HCT116 (cell line): ENCODE measurements at regions not wholly inside any gene's neighbourhood (a gene's known extent, or its start where the extent isn't known, plus 50 kb on each side); places are given as distances from the start of the nearest gene placed in this dataset.

Experiments
- ATAC-seq: fragments of 200-7000 bp; cut with Tn5 transposase; 2 replicates; pipeline ENCODE4 v1.9.1; 2020; ENCODE audit warnings: mild to moderate bottlenecking, moderate library complexity
- BruUV-seq: library from RNA; stranded (reverse); fragments of 400-500 nt; replicated peaks from 2 replicates; lab custom pipeline; 2021; lab: Mats Ljungman, UMichigan
- CTCF ChIA-PET: fragments of 300-600 bp; sonication (Branson Sonifier 250); formaldehyde crosslinking; loops from one replicate; lab custom pipeline; 2021; ENCODE audit warnings: antibody characterized with exemption; lab: Charles Lee
- POLR2A ChIA-PET: fragments of 300-600, 350-600 bp; sonication (Branson Sonifier 250); formaldehyde crosslinking; loops from one replicate; lab custom pipeline; 2021; ENCODE audit warnings: antibody characterized with exemption; lab: Charles Lee
- RAD21 ChIA-PET, 2 experiments: fragments of 300-600 bp; sonication (Branson Sonifier 250); formaldehyde crosslinking; loops; one replicate each; lab custom pipeline; 2023; ENCODE audit warnings: low total read pairs in 2 of 2; ENCODE audit not compliant: uncharacterized antibody in 2 of 2, unreplicated experiment in 2 of 2, low non-redundant PET in 1 of 2; lab: Charles Lee
- DNase-seq: peaks from one replicate; pipeline ENCODE4 v3.0.0-alpha.2; 2010; ENCODE audit warnings: low read depth, low spot score
- H2AFZ ChIP-seq: fragments of 200-600 bp; shearing (Covaris generic), sonication (generic); 2 replicates; pipeline ENCODE4 v1.6.1; 2017; ENCODE audit warnings: low read depth, mixed run types, mixed read lengths, antibody characterized with exemption, low read length; ENCODE audit not compliant: poor library complexity, severe bottlenecking
- H3K27ac ChIP-seq: 2 replicates; pipeline ENCODE4 v1.5.1; 2012; ENCODE audit warnings: low read depth, low read length
- H3K27me3 ChIP-seq: fragments of 200-600 bp; sonication (generic); 2 replicates; pipeline ENCODE4 v1.6.1; 2016; ENCODE audit warnings: mixed run types, low read length, mixed read lengths; ENCODE audit not compliant: insufficient read depth
- H3K36me3 ChIP-seq, 2 experiments: fragments of 200-500 bp in 1 of 2; fragments of 200-600 bp in 1 of 2; sonication (Bioruptor generic) in 1 of 2; sonication (generic) in 1 of 2; 2 replicates each; pipeline versions ENCODE4 v1.5.1 to v1.6.1; 2014 to 2016; ENCODE audit warnings: low read length in 2 of 2, inconsistent platforms in 1 of 2, mixed read lengths in 1 of 2, mixed run types in 1 of 2; ENCODE audit not compliant: insufficient read depth in 2 of 2, control insufficient read depth in 1 of 2
- H3K4me1 ChIP-seq, 2 experiments: fragments of 200-600 bp in 1 of 2; sonication (generic) in 1 of 2; 2 replicates each; pipeline versions ENCODE4 v1.5.1 to v1.6.1; 2012 to 2017; ENCODE audit warnings: low read length in 2 of 2, inconsistent platforms in 1 of 2, mild to moderate bottlenecking in 1 of 2, mixed read lengths in 1 of 2, mixed run types in 1 of 2, moderate library complexity in 1 of 2; ENCODE audit not compliant: insufficient read depth in 2 of 2, control insufficient read depth in 1 of 2
- H3K4me2 ChIP-seq: fragments of 200-600 bp; sonication (generic); 2 replicates; pipeline ENCODE4 v1.6.1; 2017; ENCODE audit warnings: mixed run types, low read length, mixed read lengths
- H3K4me3 ChIP-seq, 2 experiments: fragments of 200-600 bp in 1 of 2; sonication (generic) in 1 of 2; replicated peaks in 1 of 2; 2 replicates each; pipeline ENCODE4 v1.5.1; 2011 to 2016; ENCODE audit warnings: low read length in 2 of 2, control low read depth in 1 of 2, low read depth in 1 of 2, mild to moderate bottlenecking in 1 of 2, mixed read lengths in 1 of 2, mixed run types in 1 of 2
- H3K79me2 ChIP-seq: fragments of 200-600 bp; sonication (generic); 2 replicates; pipeline ENCODE4 v1.6.1; 2017; ENCODE audit warnings: mild to moderate bottlenecking, mixed run types, low read length, moderate library complexity, mixed read lengths; ENCODE audit not compliant: insufficient read depth
- H3K9ac ChIP-seq: fragments of 200-600 bp; sonication (generic); 2 replicates; pipeline ENCODE4 v1.6.1; 2016; ENCODE audit warnings: low read length, mixed read lengths
- H3K9me2 ChIP-seq: fragments of 200-600 bp; sonication (generic), shearing (Covaris generic); 2 replicates; pipeline ENCODE4 v1.6.1; 2017; ENCODE audit warnings: mixed run types, mild to moderate bottlenecking, moderate library complexity; ENCODE audit not compliant: insufficient read depth
- H3K9me3 ChIP-seq, 2 experiments: fragments of 200-500 bp in 1 of 2; fragments of 200-600 bp in 1 of 2; sonication (Bioruptor generic) in 1 of 2; sonication (generic) in 1 of 2; 2 replicates each; pipeline ENCODE4 v1.6.1; 2014 to 2017; ENCODE audit warnings: low read length in 2 of 2, mixed read lengths in 2 of 2, inconsistent platforms in 1 of 2, low read depth in 1 of 2, mild to moderate bottlenecking in 1 of 2, mixed run types in 1 of 2, moderate library complexity in 1 of 2; ENCODE audit not compliant: control insufficient read depth in 1 of 2, insufficient read depth in 1 of 2
- H4K20me1 ChIP-seq: fragments of 200-600 bp; sonication (generic), shearing (Covaris generic); 2 replicates; pipeline ENCODE4 v1.6.1; 2017; ENCODE audit warnings: mixed run types, mild to moderate bottlenecking, moderate library complexity; ENCODE audit not compliant: insufficient read depth
- CEBPB ChIP-seq: IDR thresholded peaks from 2 replicates; pipeline ENCODE4 v1.6.1; 2012; ENCODE audit warnings: low read depth
- ELF1 ChIP-seq: IDR thresholded peaks from 2 replicates; pipeline ENCODE4 v1.6.1; 2012; ENCODE audit warnings: low read depth, borderline replicate concordance
- FOSL1 ChIP-seq: IDR thresholded peaks from 2 replicates; pipeline ENCODE4 v1.6.1; 2012; ENCODE audit warnings: low read depth
- JUND ChIP-seq: IDR thresholded peaks from 2 replicates; pipeline ENCODE4 v1.6.1; 2012
- POLR2A ChIP-seq: IDR thresholded peaks from 2 replicates; pipeline ENCODE4 v1.7.0; 2011; ENCODE audit warnings: borderline replicate concordance; ENCODE audit not compliant: insufficient read depth, insufficient read length; ENCODE audit errors: extremely low read depth
- POLR2AphosphoS5 ChIP-seq: IDR thresholded peaks from 2 replicates; pipeline ENCODE4 v1.6.1; 2011; ENCODE audit warnings: mild to moderate bottlenecking, low read depth, low read length, moderate library complexity
- SIN3A ChIP-seq: IDR thresholded peaks from 2 replicates; pipeline ENCODE4 v1.6.1; 2012; ENCODE audit warnings: low read depth
- ZBTB33 ChIP-seq: IDR thresholded peaks from 2 replicates; pipeline ENCODE4 v1.6.1; 2011; ENCODE audit warnings: mild to moderate bottlenecking, low read length, moderate library complexity; ENCODE audit not compliant: insufficient replicate concordance; ENCODE audit errors: extremely low read depth
- intact Hi-C: fragments of 100-400 bp; cut with micrococcal nuclease; formaldehyde crosslinking; loops from 2 replicates; pipeline ENCODE4 v1.10.0; 2022
- TF ChIP-seq, protein P1 (sequence below): IDR thresholded peaks from 2 replicates; pipeline ENCODE4 v1.6.1; 2012
- TF ChIP-seq, protein P2 (sequence below): IDR thresholded peaks from 2 replicates; pipeline ENCODE4 v1.6.1; 2012
- TF ChIP-seq, protein P3 (sequence below): IDR thresholded peaks from 2 replicates; pipeline ENCODE4 v1.6.1; 2012; ENCODE audit warnings: low read depth

GRCh38 chr3:139132976-139133375, 88.3 kb upstream of the PRR23C start:
- ATAC-seq, result no peak
- no peaks in the 10 kb centered on the region for H3K4me1 ChIP-seq
- CTCF ChIA-PET, result no interaction called here
- H3K36me3 ChIP-seq, result no peaks in the 10 kb centered on the region
- TF ChIP-seq SIN3A, result no peak
- TF ChIP-seq, protein P1, sequence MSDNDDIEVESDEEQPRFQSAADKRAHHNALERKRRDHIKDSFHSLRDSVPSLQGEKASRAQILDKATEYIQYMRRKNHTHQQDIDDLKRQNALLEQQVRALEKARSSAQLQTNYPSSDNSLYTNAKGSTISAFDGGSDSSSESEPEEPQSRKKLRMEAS, result no peak
- no peak for TF ChIP-seq CEBPB
- TF ChIP-seq POLR2AphosphoS5, result no peak
- no peak for TF ChIP-seq ELF1
- no peak for TF ChIP-seq JUND
- TF ChIP-seq, protein P2, sequence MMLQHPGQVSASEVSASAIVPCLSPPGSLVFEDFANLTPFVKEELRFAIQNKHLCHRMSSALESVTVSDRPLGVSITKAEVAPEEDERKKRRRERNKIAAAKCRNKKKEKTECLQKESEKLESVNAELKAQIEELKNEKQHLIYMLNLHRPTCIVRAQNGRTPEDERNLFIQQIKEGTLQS, result no peak
- no peak for TF ChIP-seq FOSL1
- TF ChIP-seq, protein P3, sequence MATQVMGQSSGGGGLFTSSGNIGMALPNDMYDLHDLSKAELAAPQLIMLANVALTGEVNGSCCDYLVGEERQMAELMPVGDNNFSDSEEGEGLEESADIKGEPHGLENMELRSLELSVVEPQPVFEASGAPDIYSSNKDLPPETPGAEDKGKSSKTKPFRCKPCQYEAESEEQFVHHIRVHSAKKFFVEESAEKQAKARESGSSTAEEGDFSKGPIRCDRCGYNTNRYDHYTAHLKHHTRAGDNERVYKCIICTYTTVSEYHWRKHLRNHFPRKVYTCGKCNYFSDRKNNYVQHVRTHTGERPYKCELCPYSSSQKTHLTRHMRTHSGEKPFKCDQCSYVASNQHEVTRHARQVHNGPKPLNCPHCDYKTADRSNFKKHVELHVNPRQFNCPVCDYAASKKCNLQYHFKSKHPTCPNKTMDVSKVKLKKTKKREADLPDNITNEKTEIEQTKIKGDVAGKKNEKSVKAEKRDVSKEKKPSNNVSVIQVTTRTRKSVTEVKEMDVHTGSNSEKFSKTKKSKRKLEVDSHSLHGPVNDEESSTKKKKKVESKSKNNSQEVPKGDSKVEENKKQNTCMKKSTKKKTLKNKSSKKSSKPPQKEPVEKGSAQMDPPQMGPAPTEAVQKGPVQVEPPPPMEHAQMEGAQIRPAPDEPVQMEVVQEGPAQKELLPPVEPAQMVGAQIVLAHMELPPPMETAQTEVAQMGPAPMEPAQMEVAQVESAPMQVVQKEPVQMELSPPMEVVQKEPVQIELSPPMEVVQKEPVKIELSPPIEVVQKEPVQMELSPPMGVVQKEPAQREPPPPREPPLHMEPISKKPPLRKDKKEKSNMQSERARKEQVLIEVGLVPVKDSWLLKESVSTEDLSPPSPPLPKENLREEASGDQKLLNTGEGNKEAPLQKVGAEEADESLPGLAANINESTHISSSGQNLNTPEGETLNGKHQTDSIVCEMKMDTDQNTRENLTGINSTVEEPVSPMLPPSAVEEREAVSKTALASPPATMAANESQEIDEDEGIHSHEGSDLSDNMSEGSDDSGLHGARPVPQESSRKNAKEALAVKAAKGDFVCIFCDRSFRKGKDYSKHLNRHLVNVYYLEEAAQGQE, result no peak
- TF ChIP-seq POLR2A, result no peak
- TF ChIP-seq ZBTB33, result no peak
- H3K9me3 ChIP-seq, result no peaks in the 10 kb centered on the region
- no peak for DNase-seq
- RAD21 ChIA-PET, result no interaction called here
- no peaks in the 10 kb centered on the region for H4K20me1 ChIP-seq
- POLR2A ChIA-PET, result no interaction called here
- H3K4me3 ChIP-seq, result no peak overlapping the region
- H3K79me2 ChIP-seq, result no peaks in the 10 kb centered on the region
- no peaks in the 10 kb centered on the region for H3K27me3 ChIP-seq
- no peak overlapping the region for H3K4me2 ChIP-seq
- no peak overlapping the region for H3K9ac ChIP-seq
- BruUV-seq, result no TSS peak
- H2AFZ ChIP-seq, result no peak overlapping the region
- H3K9me2 ChIP-seq, result no peaks in the 10 kb centered on the region
- no peak overlapping the region for H3K27ac ChIP-seq
- intact Hi-C loops, result no loop called here
